HG03520 (cell line): ENCODE measurements at regions not wholly inside any gene's neighbourhood (a gene's known extent, or its start where the extent isn't known, plus 50 kb on each side); places are given as distances from the start of the nearest gene placed in this dataset.

ENCODE experiments used
- ATAC-seq: cut with Tn5 transposase; IDR thresholded peaks from one replicate; pipeline ENCODE4 v1.9.1; 2021; ENCODE audit warnings: mild to moderate bottlenecking, moderate library complexity; ENCODE audit not compliant: unreplicated experiment

- no peak for ATAC-seq
Measured at GRCh38 chr15:70337277-70338186, 239.8 kb upstream of the TLE3 start.

DNA sequence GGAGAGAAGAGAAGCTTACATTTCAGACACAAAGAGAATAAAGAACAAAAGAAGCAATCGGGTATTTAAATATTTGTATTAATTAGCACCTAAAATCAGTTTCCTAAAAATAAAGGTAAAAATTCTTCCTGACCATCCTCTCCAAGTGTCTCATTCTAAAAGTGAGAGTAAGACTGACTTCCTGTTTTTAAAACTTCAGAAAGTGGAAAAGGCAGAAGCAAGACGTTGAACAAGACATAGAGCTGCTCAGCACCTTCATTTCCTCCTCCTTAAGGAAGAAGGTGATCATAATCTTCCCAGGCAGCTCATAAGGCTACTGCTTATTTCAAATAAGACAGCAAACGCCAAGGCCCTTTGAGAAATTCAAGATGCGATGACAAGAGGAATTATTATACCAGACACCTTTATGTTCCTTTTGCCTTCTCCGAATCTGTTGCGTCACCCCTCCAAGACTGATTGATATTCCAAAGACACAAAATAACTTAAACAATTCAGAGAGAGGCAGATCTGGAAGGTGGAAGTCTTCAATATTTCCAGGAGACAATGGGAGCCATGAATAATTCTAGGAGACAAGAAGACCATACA, 238.8 kb upstream of the TLE3 start:
- no peak for ATAC-seq

DNA sequence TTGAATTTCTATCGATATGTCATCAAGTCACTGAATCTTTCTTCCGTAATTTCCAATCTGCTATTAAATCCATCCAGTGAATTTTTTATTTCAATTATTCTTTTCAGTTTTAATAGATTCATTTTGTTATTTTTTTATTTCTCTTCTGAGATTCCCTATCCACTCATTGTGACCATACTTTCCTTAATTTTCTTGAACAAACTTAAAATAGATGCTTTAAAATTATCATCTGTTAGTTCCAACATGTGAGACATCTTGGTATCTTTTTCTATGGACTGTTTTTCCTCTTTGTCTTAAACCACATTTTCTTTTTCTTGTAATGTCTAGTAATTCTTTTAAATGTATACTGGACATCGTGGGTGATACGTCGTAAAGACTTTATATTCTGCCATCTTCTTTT, 236.6 kb upstream of the TLE3 start:
- ATAC-seq: no peak

DNA sequence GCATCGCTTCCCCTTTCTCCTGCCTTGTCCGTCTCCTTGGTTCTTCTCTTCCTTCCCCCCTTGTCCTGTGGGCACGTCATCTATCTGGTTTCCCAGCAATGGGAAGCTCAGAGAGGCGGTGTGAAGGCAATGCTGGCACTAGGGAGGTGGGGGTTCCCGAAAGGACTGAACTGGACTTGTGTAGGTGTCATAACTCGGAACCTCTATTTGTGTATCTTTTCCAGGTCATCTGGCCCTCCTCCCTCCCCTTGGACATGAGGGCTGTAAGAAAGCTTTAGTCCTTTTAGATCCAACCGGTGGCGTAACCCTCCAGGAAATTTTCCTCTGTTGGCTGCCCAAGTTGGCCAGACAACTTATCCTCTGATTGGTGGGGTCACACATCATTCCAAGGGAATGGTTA, 231.5 kb upstream of the TLE3 start:
- no peak for ATAC-seq

- no peak for ATAC-seq
Measured at GRCh38 chr15:70328679-70329115, 231.0 kb upstream of the TLE3 start.

DNA sequence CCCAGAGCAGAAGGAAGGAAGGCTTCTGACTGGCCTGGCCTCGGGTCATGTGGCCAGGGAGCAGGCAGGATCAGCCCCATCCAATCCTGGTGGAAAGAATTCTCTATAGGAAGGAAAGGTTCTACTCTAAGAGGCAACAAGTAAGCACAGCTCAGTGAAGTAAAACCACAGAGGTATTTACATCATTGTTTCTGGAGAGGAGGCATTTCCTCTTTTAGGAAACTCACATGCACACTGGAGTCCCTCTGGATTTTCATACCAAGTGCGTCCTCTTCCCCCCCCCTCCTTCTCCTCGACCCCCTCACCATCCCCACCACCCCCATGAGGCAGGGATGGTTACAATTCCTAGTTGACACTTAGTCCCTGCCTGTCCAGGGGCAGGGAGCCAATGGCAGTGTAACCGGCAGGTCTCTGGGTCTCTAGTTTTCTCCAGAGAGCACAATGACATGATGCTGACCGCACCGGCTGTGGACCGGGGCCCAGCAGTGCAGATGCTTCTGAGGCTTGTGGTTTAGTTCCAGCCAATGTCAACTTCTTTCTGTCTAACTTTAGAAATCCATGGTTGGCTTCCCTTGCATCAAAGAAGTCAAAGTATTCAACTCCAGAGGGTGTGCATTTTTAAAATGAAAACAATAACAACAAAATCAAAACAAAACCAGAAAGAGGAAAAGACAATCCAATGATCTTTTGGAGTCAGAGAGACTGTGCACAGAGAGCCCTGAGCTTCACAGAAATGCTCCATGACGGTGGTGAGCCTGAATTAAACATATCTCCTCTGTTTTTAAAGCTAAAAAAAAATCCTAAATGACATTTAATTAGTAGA, 230.3 kb upstream of the TLE3 start:
- no peak for ATAC-seq

- no peak for ATAC-seq
Measured at GRCh38 chr15:70327328-70327855, 229.7 kb upstream of the TLE3 start.

DNA sequence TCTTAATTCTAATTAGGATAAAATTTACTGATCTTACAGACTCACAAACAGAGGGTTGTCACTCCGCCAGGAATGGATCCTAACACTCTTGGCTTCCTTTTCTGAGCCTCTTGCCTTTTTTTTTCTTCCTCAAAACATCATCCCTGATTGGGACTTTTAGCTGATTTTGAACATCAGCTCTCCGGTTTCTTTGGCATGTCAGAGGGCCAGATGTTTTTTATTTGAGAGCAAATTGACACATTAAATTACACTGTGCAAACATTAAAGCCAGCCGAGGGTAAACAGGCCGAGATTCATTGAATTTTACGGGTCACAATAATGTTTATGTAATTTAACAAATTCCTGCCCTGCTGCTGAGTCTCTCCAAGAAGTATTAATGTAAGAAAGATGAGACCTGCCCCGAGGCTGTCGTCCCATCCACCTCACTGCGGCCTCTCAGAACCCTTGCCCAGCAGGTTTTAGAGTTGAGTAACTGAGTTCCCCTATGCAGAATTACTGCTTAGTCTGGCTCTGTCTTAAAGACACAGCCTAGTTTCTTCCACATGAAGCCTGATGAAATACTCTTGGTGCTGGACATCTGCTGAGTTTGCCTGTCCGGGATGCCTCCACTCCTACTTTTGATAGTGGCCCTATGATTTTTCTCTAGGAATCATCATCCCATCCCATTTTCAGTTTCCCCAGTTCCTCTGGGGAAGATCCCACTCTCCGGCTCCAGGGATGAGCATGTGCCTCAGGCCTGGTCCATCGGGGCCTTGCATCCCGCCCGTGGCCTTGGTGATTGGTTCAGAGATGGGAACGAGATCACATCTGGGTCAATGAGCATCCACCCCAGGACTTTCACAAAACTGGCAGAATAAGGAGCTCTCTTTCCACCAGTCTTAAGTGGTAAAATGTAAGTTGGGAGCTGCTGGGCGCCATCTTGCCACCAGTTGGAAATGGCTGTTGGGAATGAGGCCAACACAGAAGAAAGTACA, 226.6 kb upstream of the TLE3 start:
- no peak for ATAC-seq

- no peak for ATAC-seq
Measured at GRCh38 chr15:70323111-70323851, 225.6 kb upstream of the TLE3 start.

- ATAC-seq: no peak
Measured at GRCh38 chr15:70322051-70322668, 224.4 kb upstream of the TLE3 start.

GRCh38 chr15:70321172-70321819, 223.6 kb upstream of the TLE3 start:
- no peak for ATAC-seq

DNA sequence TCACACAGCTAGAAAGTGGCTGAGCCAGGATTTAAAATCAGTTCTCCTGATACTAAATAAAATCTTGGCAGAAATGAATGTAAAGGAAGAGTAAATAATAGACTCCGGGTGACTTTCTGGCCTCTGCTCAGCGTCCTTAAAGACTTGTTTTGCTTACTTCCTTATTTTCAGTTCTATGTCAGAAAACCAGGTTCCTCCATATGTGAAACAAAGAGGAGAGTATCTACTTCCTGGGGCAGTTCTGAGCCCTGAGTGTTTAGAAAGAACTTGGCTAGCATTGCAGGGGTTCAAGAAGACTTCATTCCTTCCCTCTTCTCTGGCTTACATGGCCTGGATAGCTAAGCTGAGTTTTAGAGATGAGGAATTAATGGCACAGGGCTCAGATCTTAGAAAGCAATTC, 222.8 kb upstream of the TLE3 start:
- ATAC-seq: no peak

DNA sequence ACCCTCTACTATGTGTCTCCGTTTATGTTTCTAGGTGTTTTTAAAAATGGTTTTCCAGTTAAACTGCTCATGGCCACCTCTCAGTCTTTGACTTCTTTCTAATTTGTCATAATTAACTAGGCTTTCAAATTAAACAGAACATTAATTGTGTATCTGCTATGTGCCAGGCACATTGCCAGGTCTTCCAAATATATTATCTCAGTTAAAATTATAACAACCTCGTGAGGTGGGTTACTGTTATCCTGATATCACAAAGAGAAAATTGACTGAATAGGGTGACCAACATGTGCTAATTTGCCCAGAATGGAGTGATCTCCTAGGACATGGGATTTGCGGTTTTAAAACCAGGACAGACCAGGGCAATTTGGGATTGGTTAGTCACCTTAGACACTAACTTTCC, 222.4 kb upstream of the TLE3 start:
- ATAC-seq: no peak

- ATAC-seq: peak; percentile 82
Measured at GRCh38 chr15:70319466-70319865, 221.7 kb upstream of the TLE3 start.

DNA sequence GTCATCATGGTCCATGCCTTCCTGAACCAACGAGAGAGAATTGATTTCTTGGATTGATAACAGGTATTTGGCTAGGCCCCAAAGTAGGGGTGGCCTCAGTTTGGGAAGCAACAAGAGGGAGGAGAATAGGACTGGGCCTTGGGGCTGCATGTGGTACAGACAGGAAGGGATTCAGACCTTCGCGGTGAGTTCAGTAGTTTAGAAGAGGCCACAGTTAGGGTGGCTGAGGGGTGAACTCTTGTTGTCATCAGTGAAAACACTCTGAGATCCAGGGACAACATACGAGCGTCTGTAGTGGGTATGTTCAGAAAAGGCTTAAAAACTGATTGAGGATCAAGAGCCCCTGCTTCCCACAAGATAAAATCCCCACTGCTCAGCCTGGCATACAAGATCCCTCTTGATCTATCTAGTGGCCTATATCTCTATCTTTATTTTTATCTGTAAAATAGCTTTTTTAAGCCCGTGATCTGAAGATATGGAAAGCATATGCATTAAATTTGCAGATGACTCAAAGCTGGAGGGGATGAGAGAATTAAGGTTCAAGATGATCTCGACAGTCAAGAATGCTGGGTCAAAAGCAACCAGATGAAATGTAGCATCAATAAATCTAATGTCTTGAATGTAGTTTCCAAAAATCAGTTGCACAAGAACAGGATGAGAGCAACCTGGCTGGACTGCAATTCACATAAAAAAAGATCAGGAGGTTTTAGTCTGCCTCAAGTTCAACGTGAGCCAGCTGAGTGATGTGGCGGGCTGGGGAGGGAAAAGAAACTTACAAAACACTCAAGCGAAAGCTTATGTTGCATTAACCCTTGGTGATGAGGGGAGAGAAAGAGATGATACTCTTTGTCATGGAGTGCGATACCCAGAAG, 221.1 kb upstream of the TLE3 start:
- peak; percentile 25 for ATAC-seq

DNA sequence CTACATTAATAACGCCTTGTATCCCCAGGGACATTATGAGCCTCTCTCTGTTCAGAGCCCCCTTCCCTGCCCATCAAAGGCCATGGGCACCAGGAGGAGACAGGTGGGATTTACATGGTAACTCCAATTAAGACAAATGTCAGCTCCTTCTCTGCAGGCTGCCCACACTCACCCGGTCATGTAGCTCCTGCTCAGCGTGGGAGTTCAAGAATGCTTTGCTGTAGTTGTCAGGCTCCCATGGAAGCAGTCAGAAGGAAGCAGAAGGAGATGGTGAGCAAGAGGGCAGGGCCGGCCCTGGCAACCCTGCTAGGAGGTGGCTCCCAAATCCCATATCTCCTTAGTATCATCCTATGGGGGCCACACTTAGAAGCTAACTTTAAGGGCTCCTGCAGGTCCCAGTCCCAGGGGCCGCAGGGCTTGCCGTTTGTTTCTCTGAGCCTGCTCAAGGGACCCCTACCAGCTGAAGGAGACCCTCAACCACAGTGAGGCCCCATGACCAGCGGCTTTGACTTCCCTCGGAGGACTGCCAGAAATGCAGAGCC, 218.4 kb upstream of the TLE3 start:
- ATAC-seq: no peak

- ATAC-seq: no peak
Measured at GRCh38 chr15:70315431-70315830, 217.7 kb upstream of the TLE3 start.
